ENCODE measurements at regions not wholly inside any gene's neighbourhood (a gene's known extent, or its start where the extent isn't known, plus 50 kb on each side); places are given as distances from the start of the nearest gene placed in this dataset.

DNA sequence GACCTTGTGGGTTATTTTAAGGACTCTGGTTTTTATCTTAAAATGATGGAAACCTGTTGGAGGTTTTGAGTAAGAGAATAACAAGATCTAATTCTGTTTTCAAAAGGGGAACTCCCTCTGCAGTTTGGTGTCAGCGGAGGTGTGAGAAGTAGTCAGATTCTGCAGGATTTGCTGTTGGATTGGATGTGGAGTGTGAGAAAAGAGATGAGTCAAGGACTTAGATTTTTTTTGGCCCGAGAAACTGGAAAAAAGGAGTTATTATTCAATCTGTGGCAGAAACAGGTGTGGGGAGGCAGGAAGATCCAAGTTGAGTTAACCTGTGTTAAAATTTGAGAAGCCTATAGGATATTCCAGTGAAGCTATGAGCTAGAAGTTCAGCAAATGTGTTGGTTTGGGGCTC, 337.2 kb upstream of the FANCL start:
- no peaks in the 10 kb centered on the region for H3K36me3 ChIP-seq (ENCODE audit: control insufficient read depth in 2 of 4, insufficient read depth in 4 of 4, low read length in 3 of 4)
- no peak overlapping the region for H3K14ac ChIP-seq (ENCODE audit: insufficient read length)
- peaks cover 0 to 2% (median under 1%) of the 10 kb centered on the region in 4 experiments; a peak in 1 of 7 replicates for H3K4me1 ChIP-seq (replicated peaks in 1 of 4; ENCODE audit: control insufficient read depth in 3 of 4, insufficient read depth in 4 of 4, low read length in 3 of 4)
- H3K79me1 ChIP-seq (ENCODE audit: low read depth, low read length), result no peaks in the 10 kb centered on the region
- H2BK120ac ChIP-seq (replicated peaks; ENCODE audit: low read depth, low read length), result no peak overlapping the region
- DNase-seq (ENCODE audit: low read depth in 1 of 2, low spot score in 2 of 2), result no peak
- H2AFZ ChIP-seq (ENCODE audit: low read length), result no peak overlapping the region
- H2AK5ac ChIP-seq (ENCODE audit: low read depth, low read length), result no peak overlapping the region
- H3K4ac ChIP-seq (replicated peaks; ENCODE audit: insufficient read length, low read depth, low read length), result no peak overlapping the region
- H2BK20ac ChIP-seq (ENCODE audit: low read length), result no peak overlapping the region
- H3K23ac ChIP-seq (ENCODE audit: insufficient read length), result no peak overlapping the region
- ChIA-PET CTCF (ENCODE audit: partially characterized antibody) (interaction anchor here (0.6 to 3.0 kb wide), 2 partner anchors 16 to 893 kb away, joined by 4 to 11 read pairs; no protein-coding TSS in a partner anchor), POLR2A (ENCODE audit: partially characterized antibody) (no interaction called here)
- FAIRE-seq, result no peak
- no peak overlapping the region for H2BK15ac ChIP-seq (ENCODE audit: low read length)
- no peaks in the 10 kb centered on the region for H3K79me2 ChIP-seq (ENCODE audit: control insufficient read depth in 1 of 2, insufficient read depth in 2 of 2, low read length in 2 of 2)
- no peaks in the 10 kb centered on the region for H3K9me3 ChIP-seq (ENCODE audit: insufficient read depth in 2 of 2, low read depth in 1 of 2, low read length in 1 of 2)
- no peak overlapping the region for H2BK5ac ChIP-seq (ENCODE audit: low read depth, low read length)
- H3K56ac ChIP-seq (replicated peaks; ENCODE audit: insufficient read length, low read depth, low read length), result no peak overlapping the region
- no peaks in the 10 kb centered on the region for H3K27me3 ChIP-seq (replicated peaks in 1 of 4; ENCODE audit: control insufficient read depth in 3 of 4, extremely low read depth in 1 of 4, insufficient read depth in 3 of 4, low read length in 3 of 4)
- H4K5ac ChIP-seq (ENCODE audit: insufficient read length, low read depth, low read length), result no peak overlapping the region
- H2BK12ac ChIP-seq (ENCODE audit: low read depth, low read length), result no peak overlapping the region
- H3K4me3 ChIP-seq (ENCODE audit: extremely low read depth in 1 of 4, insufficient read depth in 2 of 4, low read depth in 3 of 4, low read length in 4 of 4), result no peak overlapping the region
- H4K20me1 ChIP-seq (replicated peaks in 1 of 2; ENCODE audit: control insufficient read depth in 1 of 2, insufficient read depth in 2 of 2, low read length in 2 of 2), result no peaks in the 10 kb centered on the region
- H3K4me2 ChIP-seq (ENCODE audit: insufficient read depth in 1 of 2, low read depth in 2 of 2, low read length in 2 of 2), result no peak overlapping the region
- WGBS, 2 experiments (ENCODE audit: extremely low coverage in 1 of 2, insufficient coverage in 1 of 2, insufficient read length in 1 of 2, insufficient replicate concordance in 2 of 2, low coverage in 1 of 2, low lambda C conversion rate in 2 of 2, missing lambda C conversion rate in 1 of 2), result 95% methylated on average over 2 of the region's 2 CpGs; no CpG with 5 or more reads in 1 of the 2 experiments
- no peak overlapping the region for H3K9ac ChIP-seq (replicated peaks in 1 of 4; ENCODE audit: extremely low read depth in 1 of 4, low read depth in 3 of 4, low read length in 3 of 4)
- no peak overlapping the region for H4K8ac ChIP-seq (ENCODE audit: extremely low read depth, insufficient read depth, low read length)
- H3K27ac ChIP-seq (ENCODE audit: low read depth, low read length), result no peak overlapping the region
- no peaks in the 10 kb centered on the region for H3K23me2 ChIP-seq (ENCODE audit: low read depth, low read length)
- H4K91ac ChIP-seq (replicated peaks; ENCODE audit: insufficient read length, low read length), result no peak overlapping the region
- no peak overlapping the region for H3K18ac ChIP-seq (ENCODE audit: extremely low read depth, low read length)
- TF ChIP-seq NRF1 (IDR thresholded peaks at IDR 0.05; ENCODE audit: low read depth, low read length) (no peak), POU5F1 (IDR thresholded peaks at IDR 0.05; ENCODE audit: low read depth, low read length) (no peak), POLR2A (IDR thresholded peaks at IDR 0.05; ENCODE audit: control extremely low read depth in 1 of 2, low read depth in 2 of 2, low read length in 2 of 2) (no peak), RAD21 (IDR thresholded peaks at IDR 0.05 in 1 of 2, conservative IDR thresholded peaks at IDR 0.05 in 1 of 2; ENCODE audit: low read depth in 2 of 2, low read length in 2 of 2) (no peak), JUND (IDR thresholded peaks at IDR 0.05; ENCODE audit: low read length) (no peak), E2F6 (IDR thresholded peaks at IDR 0.05) (no peak), KDM1A (IDR thresholded peaks at IDR 0.05; ENCODE audit: borderline replicate concordance, low read length) (no peak), SIN3A (conservative IDR thresholded peaks at IDR 0.05 in 1 of 2, IDR thresholded peaks at IDR 0.05 in 1 of 2; ENCODE audit: low read depth in 1 of 2, low read length in 2 of 2) (no peak), KDM4A (IDR thresholded peaks at IDR 0.05; ENCODE audit: low read depth, low read length, severe bottlenecking) (no peak), SP1 (IDR thresholded peaks at IDR 0.05; ENCODE audit: low read depth, low read length) (no peak), EP300 (IDR thresholded peaks at IDR 0.05; ENCODE audit: borderline replicate concordance in 1 of 2, low read depth in 2 of 2, low read length in 2 of 2) (no peak), SP4 (IDR thresholded peaks at IDR 0.05; ENCODE audit: low read length) (no peak), BRCA1 (IDR thresholded peaks at IDR 0.05; ENCODE audit: low read depth, low read length) (no peak)
